ENCODE measurements at regions not wholly inside any gene's neighbourhood (a gene's known extent, or its start where the extent isn't known, plus 50 kb on each side); places are given as distances from the start of the nearest gene placed in this dataset.
A peak's percentile ranks its signal among the peaks of the same experiment; 100 is the strongest.

DNA sequence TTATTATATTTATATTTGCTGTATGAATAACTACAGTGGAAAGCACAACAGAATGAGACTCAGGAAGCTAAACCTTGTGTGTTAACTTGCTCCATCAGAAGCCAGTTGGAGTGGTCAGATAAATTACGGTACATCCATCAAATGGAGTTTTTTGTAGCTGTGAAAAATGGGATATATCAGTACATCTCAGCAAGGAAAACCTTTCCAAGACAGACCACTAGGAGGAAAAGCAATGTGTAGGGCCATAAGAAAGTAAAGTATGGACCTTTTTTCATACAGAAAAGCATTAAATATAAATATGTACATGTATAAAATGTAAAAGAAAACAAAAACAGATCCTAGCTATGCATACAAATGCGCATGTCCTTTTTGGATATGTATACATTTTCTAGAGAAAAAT, 403.8 kb upstream of the CDH11 start:
- no peak for DNase-seq (ENCODE audit: low read depth)
- H3K4me3 ChIP-seq (ENCODE audit: low read depth, low read length), result no peak overlapping the region
- TF ChIP-seq, protein P1, sequence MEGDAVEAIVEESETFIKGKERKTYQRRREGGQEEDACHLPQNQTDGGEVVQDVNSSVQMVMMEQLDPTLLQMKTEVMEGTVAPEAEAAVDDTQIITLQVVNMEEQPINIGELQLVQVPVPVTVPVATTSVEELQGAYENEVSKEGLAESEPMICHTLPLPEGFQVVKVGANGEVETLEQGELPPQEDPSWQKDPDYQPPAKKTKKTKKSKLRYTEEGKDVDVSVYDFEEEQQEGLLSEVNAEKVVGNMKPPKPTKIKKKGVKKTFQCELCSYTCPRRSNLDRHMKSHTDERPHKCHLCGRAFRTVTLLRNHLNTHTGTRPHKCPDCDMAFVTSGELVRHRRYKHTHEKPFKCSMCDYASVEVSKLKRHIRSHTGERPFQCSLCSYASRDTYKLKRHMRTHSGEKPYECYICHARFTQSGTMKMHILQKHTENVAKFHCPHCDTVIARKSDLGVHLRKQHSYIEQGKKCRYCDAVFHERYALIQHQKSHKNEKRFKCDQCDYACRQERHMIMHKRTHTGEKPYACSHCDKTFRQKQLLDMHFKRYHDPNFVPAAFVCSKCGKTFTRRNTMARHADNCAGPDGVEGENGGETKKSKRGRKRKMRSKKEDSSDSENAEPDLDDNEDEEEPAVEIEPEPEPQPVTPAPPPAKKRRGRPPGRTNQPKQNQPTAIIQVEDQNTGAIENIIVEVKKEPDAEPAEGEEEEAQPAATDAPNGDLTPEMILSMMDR (IDR thresholded peaks at IDR 0.05; ENCODE audit: insufficient read depth, low read length), result no peak

GRCh38 chr16:65524997-65525396, 403.1 kb upstream of the CDH11 start:
- peak; percentile 69 for DNase-seq (ENCODE audit: low read depth)

DNA sequence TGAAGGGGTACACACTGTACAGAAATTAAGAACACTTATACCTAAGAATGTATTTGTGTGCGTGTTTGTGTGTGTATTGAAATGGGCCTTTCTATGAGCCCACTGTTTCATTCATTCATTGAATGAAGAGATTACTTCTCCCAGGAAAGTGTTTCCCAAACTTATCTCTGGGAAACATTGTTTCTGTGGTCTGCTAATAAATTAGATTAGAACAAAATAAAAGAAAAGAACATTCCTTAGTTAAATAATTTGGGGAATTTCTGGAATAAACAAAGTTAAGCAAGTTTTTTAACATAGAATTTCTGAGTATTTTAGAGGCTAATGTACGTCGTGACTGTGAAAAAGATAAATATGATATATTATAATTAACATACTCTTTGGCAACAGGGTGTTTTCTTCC, 402.4 kb upstream of the CDH11 start:
- H3K4me3 ChIP-seq (ENCODE audit: low read depth, low read length), result no peak overlapping the region
- DNase-seq (ENCODE audit: low read depth), result no peak
- TF ChIP-seq, protein P1 (IDR thresholded peaks at IDR 0.05; ENCODE audit: insufficient read depth, low read length), result no peak

More at GRCh38 chr16:65524997-65525396, 403.1 kb upstream of the CDH11 start:
- H3K4me3 ChIP-seq (ENCODE audit: low read depth, low read length), result no peak overlapping the region
- TF ChIP-seq, protein P1 (IDR thresholded peaks at IDR 0.05; ENCODE audit: insufficient read depth, low read length), result no peak

DNA sequence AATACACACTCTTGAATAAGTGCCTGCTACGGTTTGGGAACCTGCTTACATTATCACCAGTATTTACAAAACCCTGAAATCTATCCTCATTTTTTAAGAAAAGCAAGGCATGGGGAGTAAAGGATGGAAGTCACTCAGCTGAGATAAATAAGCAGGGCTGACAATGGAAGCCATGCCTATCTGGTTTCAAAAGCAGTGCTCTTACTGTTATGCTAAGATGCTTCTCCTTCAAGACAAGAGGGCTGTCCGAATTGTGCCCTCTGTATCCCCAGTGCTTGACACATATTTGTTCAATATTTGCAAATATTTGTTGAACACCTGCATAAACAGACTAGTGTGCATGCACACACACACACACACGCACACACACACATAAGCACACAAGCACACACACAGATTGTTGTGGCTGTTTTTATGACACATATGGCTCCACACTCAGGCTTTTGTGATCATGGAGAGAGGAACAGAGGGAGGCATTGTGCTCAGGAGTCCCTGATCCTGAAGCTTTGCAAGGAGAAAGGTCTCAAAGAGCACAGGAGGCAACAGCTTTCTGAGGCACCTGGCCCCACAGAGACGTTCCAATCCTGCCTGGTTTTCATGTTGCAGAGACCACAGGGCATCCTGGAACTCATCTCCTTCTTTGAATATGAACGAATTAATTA, 401.6 kb upstream of the CDH11 start:
- DNase-seq (ENCODE audit: low read depth), result no peak
- TF ChIP-seq, protein P1 (IDR thresholded peaks at IDR 0.05; ENCODE audit: insufficient read depth, low read length), result no peak
- no peak overlapping the region for H3K4me3 ChIP-seq (ENCODE audit: low read depth, low read length)

DNA sequence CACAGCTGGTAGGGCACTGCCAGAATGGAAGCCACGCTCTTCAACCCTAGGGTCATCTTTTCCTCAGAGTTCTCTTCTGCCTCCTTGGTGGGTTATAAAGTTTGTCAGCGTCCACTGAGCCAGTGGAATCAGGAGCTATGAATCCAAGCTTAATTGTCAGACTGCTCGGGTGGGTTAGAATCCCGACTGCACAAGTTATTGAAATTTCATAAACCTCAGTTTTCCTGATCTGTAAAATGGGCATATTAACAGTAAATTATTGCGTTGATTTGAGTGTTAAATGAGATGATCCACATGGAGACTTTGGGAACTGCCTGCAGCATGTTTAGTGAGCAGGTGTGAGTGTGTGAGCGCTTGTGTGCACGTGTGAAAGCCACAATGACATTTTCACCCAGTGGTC, 400.5 kb upstream of the CDH11 start:
- no peak overlapping the region for H3K4me3 ChIP-seq (ENCODE audit: low read depth, low read length)
- no peak for DNase-seq (ENCODE audit: low read depth)
- TF ChIP-seq, protein P1 (IDR thresholded peaks at IDR 0.05; ENCODE audit: insufficient read depth, low read length), result no peak

DNA sequence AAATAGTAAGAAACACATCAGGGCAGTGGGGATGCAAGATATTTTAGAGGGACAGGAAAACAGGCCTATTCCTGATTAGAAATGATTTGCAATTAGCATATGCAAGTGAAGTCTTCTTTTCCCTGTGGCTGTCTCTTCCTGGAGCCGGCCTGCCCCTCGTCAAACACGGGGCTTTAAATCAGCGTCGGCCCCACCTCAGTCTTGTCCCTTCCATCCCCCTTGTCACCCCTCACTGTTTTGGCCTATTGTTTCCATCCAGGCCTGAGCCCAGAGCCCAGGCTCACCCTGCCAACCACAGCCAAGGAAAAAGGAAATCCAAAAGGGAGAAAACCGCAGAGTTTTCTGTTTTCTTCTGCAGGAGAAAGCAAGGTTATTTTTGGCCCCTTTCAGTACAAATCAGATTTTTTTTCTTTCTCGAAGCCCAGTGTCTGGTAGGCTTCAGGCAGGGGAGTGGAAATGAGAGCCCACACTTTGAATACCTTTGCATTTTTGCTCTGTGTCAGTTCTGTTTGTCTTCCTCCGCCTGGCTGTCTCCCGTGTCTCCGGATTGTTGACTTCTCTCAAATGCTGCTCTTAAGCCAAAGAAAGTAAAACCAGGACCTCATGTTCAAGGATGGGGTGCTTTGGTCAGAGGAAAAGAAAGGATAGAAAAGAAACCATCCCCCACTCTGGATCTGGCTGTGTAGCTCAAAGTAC, 399.9 kb upstream of the CDH11 start:
- TF ChIP-seq, protein P1 (IDR thresholded peaks at IDR 0.05; ENCODE audit: insufficient read depth, low read length), result no peak
- H3K4me3 ChIP-seq (ENCODE audit: low read depth, low read length), result no peak overlapping the region
- peak; percentile 59 for DNase-seq (ENCODE audit: low read depth)

All from fibroblast of the aortic adventitia (primary cell).